OCI-LY7 (cell line): ENCODE measurements at regions not wholly inside any gene's neighbourhood (a gene's known extent, or its start where the extent isn't known, plus 50 kb on each side); places are given as distances from the start of the nearest gene placed in this dataset.

Source experiments
- EZH2phosphoT487 ChIP-seq: fragments of 200-600 bp; sonication (generic); IDR thresholded peaks from 2 replicates; pipeline ENCODE4 v1.6.1; 2018; ENCODE audit warnings: low read depth, borderline replicate concordance, mild to moderate bottlenecking, mixed run types, antibody characterized with exemption, low read length, moderate library complexity, mixed read lengths
- TF ChIP-seq, protein P1 (sequence below): fragments of 200-600 bp; sonication (generic); conservative IDR thresholded peaks from 2 replicates; pipeline ENCODE4 v1.5.1; 2014; ENCODE audit warnings: mild to moderate bottlenecking, antibody characterized with exemption, low read length, moderate library complexity, mixed read lengths

DNA sequence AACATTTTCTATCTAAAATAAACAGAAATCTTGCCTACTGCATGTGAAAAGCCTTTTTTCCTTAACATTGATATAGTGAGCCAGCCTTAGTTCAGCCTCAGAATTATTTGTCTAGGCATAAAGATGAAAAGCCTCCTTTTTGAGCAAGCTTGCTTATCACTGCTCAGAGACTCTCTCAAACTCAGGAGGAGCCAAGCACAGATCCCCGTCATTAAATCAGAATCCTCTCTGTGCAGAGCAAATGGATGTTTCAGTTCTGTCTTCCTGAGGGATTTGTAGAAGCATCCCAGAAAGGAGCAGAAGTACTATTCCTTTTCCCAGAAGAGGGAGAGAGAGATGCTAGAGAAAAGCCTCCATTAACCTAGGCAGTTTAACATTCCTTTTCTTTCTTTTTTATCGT, 186.9 kb upstream of the LNX1 start:
- TF ChIP-seq, protein P1, sequence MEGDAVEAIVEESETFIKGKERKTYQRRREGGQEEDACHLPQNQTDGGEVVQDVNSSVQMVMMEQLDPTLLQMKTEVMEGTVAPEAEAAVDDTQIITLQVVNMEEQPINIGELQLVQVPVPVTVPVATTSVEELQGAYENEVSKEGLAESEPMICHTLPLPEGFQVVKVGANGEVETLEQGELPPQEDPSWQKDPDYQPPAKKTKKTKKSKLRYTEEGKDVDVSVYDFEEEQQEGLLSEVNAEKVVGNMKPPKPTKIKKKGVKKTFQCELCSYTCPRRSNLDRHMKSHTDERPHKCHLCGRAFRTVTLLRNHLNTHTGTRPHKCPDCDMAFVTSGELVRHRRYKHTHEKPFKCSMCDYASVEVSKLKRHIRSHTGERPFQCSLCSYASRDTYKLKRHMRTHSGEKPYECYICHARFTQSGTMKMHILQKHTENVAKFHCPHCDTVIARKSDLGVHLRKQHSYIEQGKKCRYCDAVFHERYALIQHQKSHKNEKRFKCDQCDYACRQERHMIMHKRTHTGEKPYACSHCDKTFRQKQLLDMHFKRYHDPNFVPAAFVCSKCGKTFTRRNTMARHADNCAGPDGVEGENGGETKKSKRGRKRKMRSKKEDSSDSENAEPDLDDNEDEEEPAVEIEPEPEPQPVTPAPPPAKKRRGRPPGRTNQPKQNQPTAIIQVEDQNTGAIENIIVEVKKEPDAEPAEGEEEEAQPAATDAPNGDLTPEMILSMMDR, result no peak
- TF ChIP-seq EZH2phosphoT487, result no peak
